IPS-18a (cell line): ENCODE measurements at regions not wholly inside any gene's neighbourhood (a gene's known extent, or its start where the extent isn't known, plus 50 kb on each side); places are given as distances from the start of the nearest gene placed in this dataset.

Experiments used
- H3K27ac ChIP-seq: one replicate; pipeline ENCODE4 v1.5.1; 2013; ENCODE audit warnings: low read length
- H3K27me3 ChIP-seq: one replicate; pipeline ENCODE4 v1.6.1; 2013; ENCODE audit warnings: mild to moderate bottlenecking, low read length; ENCODE audit not compliant: control insufficient read depth, insufficient read depth
- H3K36me3 ChIP-seq: one replicate; pipeline ENCODE4 v1.6.1; 2013; ENCODE audit warnings: low read depth, low read length; ENCODE audit not compliant: control insufficient read depth
- H3K4me1 ChIP-seq: one replicate; pipeline ENCODE4 v1.6.1; 2013; ENCODE audit warnings: low read depth, low read length; ENCODE audit not compliant: control insufficient read depth
- H3K4me3 ChIP-seq: one replicate; pipeline ENCODE4 v1.5.1; 2013; ENCODE audit warnings: low read length
- H3K9ac ChIP-seq: one replicate; pipeline ENCODE4 v1.6.1; 2013; ENCODE audit warnings: mild to moderate bottlenecking, low read length, moderate library complexity
- H3K9me3 ChIP-seq: one replicate; pipeline ENCODE4 v1.6.1; 2013; ENCODE audit warnings: low read depth, low read length; ENCODE audit not compliant: control insufficient read depth

DNA sequence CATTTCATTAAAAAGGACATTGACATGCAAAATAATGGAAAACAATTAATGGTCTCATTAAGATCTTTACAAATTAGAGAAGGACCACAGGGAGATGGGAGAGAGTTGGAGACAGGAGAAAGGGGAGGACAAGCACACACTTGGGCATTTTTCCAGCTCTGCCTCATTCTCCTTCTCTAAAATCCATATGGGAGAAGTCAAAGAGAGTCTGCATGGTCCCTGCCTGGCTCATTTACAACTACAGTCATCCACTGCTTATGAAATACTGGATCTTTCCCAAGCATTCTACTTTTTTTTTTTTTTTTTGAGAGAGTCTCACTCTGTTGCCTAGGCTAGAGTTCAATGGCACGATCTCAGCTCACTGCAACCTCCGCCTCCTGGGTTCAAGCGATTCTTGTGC, 518.9 kb upstream of the CELF2 start:
- Histone ChIP-seq H3K27ac (no peak overlapping the region), H3K9me3 (no peaks in the 10 kb centered on the region), H3K4me3 (no peak overlapping the region), H3K27me3 (no peaks in the 10 kb centered on the region), H3K36me3 (no peaks in the 10 kb centered on the region), H3K9ac (no peak overlapping the region), H3K4me1 (no peaks in the 10 kb centered on the region)

DNA sequence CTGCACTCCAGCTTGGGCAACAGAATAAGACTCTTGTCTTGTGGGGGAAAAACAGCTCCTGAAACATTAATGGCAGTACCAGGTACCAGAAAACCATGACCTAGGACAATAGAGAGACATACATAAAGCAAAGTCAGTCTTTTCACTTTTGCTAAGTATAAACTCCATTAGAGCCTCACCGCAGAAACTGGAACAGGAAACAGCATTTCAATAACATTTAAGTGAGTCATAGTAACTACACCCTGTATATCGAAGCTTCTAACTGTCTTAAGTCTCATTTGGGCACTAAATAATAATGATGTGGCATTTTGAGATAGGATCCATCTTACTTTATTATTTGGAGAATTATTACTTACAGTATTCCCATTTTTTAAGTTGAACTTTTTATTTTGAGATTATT, 517.8 kb upstream of the CELF2 start:
- no peaks in the 10 kb centered on the region for H3K4me1 ChIP-seq
- H3K4me3 ChIP-seq = no peak overlapping the region
- H3K36me3 ChIP-seq = no peaks in the 10 kb centered on the region
- H3K9me3 ChIP-seq = no peaks in the 10 kb centered on the region
- H3K9ac ChIP-seq = no peak overlapping the region
- H3K27me3 ChIP-seq = no peaks in the 10 kb centered on the region
- no peak overlapping the region for H3K27ac ChIP-seq

DNA sequence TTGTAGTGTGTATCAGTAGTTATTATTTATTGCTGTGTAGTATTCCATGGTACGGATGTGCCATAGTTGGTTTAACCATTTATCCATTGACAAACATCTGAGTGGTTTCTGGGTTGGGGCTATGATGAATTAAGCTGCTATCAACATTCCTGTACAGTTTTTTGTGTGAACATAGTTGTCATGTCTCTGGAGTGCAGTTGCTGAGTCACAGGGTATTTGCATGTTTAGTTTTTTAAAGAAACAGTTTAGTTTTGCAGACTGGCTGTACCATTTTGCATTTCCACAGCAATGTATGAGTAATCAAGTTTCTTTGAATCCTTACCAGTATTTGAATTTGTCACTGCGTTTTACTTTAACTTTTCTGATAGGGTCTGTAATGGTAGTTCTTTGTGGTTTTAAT, 516.7 kb upstream of the CELF2 start:
- Histone ChIP-seq H3K9ac (no peak overlapping the region), H3K36me3 (no peaks in the 10 kb centered on the region), H3K27ac (no peak overlapping the region), H3K4me3 (no peak overlapping the region), H3K4me1 (no peaks in the 10 kb centered on the region), H3K27me3 (no peaks in the 10 kb centered on the region), H3K9me3 (no peaks in the 10 kb centered on the region)

DNA sequence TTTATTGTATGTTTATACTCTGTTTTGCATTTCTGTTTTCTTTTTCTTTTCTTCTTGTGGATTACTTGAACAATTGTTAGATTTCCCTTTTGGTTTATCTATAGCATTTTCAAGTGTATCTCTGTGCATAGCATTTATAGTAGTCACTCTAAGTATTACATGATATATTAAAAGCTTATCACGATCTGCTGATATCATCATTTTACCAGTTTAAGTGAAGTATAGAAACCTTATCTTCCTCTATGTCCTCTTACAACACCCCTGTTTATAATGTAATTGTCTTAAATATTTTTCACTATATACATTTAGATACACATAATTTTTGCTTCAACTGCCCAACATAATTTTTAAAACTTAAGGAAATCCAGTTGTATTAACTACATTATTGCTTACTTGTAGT, 513.9 kb upstream of the CELF2 start:
- Histone ChIP-seq H3K9ac (no peak overlapping the region), H3K4me1 (no peaks in the 10 kb centered on the region), H3K27me3 (no peaks in the 10 kb centered on the region), H3K36me3 (no peaks in the 10 kb centered on the region), H3K27ac (no peak overlapping the region), H3K4me3 (no peak overlapping the region), H3K9me3 (no peaks in the 10 kb centered on the region)

DNA sequence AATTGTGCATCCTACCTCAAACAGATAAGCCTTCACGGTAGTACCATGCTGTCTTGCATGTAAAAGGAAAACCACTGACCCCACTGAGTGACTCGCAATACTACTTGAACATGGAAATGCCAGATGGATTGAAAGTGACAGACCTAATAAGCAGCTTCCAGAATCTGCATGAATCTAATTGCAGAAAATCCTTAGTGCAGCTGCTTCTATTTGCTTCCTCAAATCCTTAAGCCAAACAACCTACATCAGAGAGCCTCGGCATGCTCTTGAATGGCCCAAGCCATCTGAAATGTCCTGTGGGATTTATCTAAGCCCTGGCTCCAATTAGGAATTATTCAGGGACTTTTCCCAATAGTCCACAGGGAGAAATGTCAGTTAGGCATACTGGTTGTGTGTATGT, 509.5 kb upstream of the CELF2 start:
- Histone ChIP-seq H3K27ac (no peak overlapping the region), H3K9ac (no peak overlapping the region), H3K27me3 (no peaks in the 10 kb centered on the region), H3K36me3 (no peaks in the 10 kb centered on the region), H3K9me3 (no peaks in the 10 kb centered on the region), H3K4me1 (no peaks in the 10 kb centered on the region), H3K4me3 (no peak overlapping the region)

DNA sequence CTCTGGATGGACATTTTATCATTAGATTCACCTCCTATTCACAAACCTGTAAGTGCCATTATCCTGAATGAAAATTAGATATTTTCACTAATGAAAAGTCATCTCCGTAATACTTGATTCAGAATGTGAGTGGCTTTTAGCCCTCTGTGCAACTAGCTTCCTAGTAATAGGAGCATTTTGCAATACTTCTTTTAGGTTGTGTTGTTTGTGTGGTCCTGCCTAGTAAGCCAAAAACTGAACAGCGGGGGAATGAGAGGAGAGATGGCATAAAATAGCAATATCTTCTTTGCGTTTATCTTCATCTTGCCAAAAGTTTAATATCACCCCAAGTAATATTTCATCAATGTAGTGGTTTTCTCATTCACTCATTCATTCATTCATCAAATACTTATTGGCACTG, 507.5 kb upstream of the CELF2 start:
- Histone ChIP-seq H3K27me3 (no peaks in the 10 kb centered on the region), H3K9ac (no peak overlapping the region), H3K9me3 (no peaks in the 10 kb centered on the region), H3K4me1 (no peaks in the 10 kb centered on the region), H3K4me3 (no peak overlapping the region), H3K27ac (no peak overlapping the region), H3K36me3 (no peaks in the 10 kb centered on the region)

DNA sequence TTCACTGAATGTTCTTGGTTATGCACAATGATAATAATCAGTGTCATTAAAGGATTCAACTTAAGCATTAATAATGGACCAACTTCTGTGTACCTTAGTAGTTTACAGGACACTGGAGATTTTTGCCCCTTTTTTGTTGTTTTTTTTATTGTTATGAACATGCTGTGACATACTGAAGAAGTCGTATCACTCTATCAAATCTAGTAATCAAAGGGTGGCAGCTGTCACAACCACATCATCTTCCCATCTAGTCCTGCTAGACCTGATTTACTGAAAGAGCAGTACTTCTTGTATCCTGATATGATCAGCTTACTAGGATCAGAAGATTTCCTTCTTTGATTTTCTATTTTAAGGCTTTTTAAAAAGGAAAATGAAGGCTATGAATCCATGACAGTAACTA, 504.6 kb upstream of the CELF2 start:
- Histone ChIP-seq H3K4me3 (no peak overlapping the region), H3K9ac (no peak overlapping the region), H3K27ac (no peak overlapping the region), H3K9me3 (no peaks in the 10 kb centered on the region), H3K27me3 (no peaks in the 10 kb centered on the region), H3K36me3 (no peaks in the 10 kb centered on the region), H3K4me1 (no peaks in the 10 kb centered on the region)

DNA sequence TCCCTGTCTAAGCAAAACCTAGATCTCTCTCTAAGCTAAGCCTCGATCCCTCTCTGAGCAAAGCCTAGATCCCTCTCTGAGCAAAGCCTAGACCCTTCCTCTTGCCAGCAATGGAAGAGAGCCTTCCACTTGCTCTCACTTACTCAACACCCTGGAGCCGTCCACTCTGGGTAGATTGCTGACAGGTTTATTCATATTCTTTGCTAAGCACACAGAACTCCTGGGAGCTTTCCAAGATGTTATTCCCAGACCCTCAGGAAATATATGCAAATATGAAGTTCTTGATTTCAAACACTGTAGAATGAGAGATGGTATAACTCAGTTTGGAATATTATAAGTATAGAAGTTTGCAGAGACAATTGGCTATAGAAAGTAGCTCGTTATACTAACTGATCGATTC, 503.8 kb upstream of the CELF2 start:
- no peaks in the 10 kb centered on the region for H3K9me3 ChIP-seq

DNA sequence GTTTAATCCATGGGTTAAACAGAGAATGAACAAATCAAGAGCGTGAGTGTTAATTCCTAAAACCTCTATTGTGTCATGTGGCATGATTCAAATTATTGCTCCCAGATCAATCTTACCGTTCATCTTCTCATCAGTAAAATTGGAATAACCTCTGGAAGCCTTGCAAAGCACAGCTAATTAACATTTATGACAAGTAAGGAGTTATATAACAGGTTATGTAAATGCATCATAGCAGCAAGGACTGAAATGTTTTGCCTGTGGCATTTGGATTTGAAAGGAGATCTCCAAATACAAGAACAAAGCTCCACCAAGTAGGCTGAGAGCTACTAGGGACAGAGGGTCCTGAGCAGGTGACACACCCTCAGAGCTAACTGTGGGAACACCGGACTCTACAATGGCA, 502.9 kb upstream of the CELF2 start:
- H3K27ac ChIP-seq = no peak overlapping the region
- no peaks in the 10 kb centered on the region for H3K27me3 ChIP-seq
- peaks cover 4% of the 10 kb centered on the region for H3K4me1 ChIP-seq
- no peaks in the 10 kb centered on the region for H3K9me3 ChIP-seq
- no peaks in the 10 kb centered on the region for H3K36me3 ChIP-seq
- H3K9ac ChIP-seq = no peak overlapping the region
- no peak overlapping the region for H3K4me3 ChIP-seq

More for the DNA sequence above, 503.8 kb upstream of the CELF2 start:
- Histone ChIP-seq H3K27me3 (no peaks in the 10 kb centered on the region), H3K36me3 (no peaks in the 10 kb centered on the region), H3K4me1 (no peaks in the 10 kb centered on the region), H3K27ac (no peak overlapping the region), H3K4me3 (no peak overlapping the region), H3K9ac (no peak overlapping the region)

DNA sequence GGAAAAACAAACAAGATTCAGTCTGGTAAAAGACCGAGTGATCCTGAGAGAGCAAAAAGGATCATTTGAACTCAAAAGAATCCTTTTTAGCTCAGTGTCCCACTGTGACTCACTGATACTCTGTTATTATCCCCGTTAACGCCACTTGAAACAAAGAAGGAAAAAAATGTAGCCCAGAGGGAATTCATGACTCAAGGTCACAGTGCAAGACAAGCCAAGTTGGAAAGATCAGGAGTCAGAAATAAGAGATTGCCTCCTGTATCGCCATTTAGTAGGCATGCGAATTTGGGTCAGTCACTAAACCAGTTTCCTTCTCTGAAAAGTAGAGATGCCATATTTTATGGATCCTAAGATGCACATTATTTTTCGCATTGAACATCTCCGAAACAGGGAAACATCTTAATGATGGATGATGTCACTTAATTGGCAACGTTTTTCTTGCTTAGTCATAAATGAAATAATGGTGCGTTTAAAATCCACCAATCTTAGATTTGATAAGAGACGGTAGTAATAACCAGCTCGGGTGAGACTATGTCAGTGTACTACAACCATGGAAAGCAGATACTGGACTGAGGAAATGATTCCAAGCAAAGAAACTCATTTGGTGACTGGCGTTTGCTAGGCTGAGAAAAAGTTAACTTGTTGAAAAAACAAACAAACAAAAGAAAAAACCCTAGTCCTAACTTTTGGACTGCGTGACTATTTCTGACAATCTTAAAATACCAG, 502.0 kb upstream of the CELF2 start:
- no peak overlapping the region for H3K27ac ChIP-seq

DNA sequence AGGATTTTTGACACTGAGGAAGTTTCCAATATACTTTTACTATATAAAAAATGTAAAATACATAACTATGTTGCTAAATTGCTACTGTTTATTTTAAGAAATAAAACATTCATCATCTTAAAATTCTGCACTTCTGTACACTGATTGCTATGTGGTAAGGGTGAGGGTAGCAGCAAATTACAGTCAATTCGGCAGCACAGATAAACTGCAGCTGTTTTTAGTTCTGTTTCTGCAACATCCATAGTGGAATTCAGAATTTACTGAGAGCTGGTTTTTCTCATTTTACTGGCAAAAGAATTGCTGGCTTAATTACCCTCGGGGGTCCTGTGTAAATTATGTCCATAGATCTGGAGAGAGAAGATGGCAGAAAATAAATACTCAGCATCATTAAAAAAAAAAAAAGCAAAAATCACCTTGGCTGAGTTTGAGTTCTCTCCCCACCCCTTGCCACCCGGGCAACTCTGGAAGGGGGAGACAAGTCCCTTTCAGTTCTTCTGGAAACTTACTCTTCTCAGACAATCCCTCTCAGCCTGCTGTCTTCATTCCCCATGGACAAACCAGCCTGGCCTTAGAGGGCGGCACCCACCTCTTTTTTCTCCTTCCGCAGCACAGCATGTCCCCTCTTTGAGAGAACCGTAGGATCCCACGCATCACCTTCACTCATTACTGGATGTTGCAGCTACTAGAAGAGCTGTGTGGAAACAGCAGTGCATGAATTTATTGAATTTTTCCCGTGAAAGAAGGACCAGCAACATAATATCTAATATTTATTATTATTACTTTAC, 501.1 kb upstream of the CELF2 start:
- Histone ChIP-seq H3K36me3 (no peaks in the 10 kb centered on the region), H3K9me3 (no peaks in the 10 kb centered on the region), H3K4me3 (no peak overlapping the region), H3K9ac (no peak overlapping the region), H3K4me1 (peaks cover 4% of the 10 kb centered on the region), H3K27ac (no peak overlapping the region), H3K27me3 (no peaks in the 10 kb centered on the region)

More for the DNA sequence above, 502.0 kb upstream of the CELF2 start:
- Histone ChIP-seq H3K9ac (no peak overlapping the region), H3K4me3 (no peak overlapping the region), H3K36me3 (no peaks in the 10 kb centered on the region), H3K9me3 (no peaks in the 10 kb centered on the region), H3K27me3 (no peaks in the 10 kb centered on the region), H3K4me1 (peaks cover 4% of the 10 kb centered on the region)

DNA sequence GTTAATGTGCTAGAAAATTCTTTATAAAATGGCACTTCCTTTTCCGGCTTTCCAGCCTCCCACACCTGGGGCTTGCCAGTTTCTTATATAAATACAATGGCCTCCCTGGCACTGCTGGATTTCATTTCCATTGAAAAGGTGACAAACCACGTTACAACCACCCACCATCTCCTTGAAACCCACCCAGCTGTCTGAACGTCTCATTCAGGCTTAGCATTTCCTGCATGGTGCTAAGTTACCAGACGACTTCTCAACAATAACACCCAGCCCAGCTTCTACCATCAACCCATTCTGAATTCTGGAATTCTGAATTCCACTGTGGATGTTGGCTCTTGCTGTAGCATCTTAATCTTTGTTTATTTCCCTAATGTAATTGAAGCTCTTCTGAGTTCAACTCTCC, 499.8 kb upstream of the CELF2 start:
- no peak overlapping the region for H3K9ac ChIP-seq
- H3K27me3 ChIP-seq = no peaks in the 10 kb centered on the region
- no peak overlapping the region for H3K27ac ChIP-seq
- H3K4me3 ChIP-seq = no peak overlapping the region
- peaks cover 4% of the 10 kb centered on the region for H3K4me1 ChIP-seq
- no peaks in the 10 kb centered on the region for H3K9me3 ChIP-seq
- no peaks in the 10 kb centered on the region for H3K36me3 ChIP-seq
